DND-41 (cell line): ENCODE measurements at regions not wholly inside any gene's neighbourhood (a gene's known extent, or its start where the extent isn't known, plus 50 kb on each side); places are given as distances from the start of the nearest gene placed in this dataset.

Source experiments
- EZH2 ChIP-seq: IDR thresholded peaks from 3 replicates; pipeline ENCODE4 v1.6.1; 2012; ENCODE audit warnings: borderline replicate concordance, low read depth, mild to moderate bottlenecking, moderate library complexity, low read length, inconsistent platforms; ENCODE audit not compliant: severe bottlenecking
- TF ChIP-seq, protein P1 (sequence below): IDR thresholded peaks from 2 replicates; pipeline ENCODE4 v1.5.1; 2012; ENCODE audit warnings: borderline replicate concordance, low read length, moderate library complexity, mild to moderate bottlenecking; ENCODE audit not compliant: poor library complexity, severe bottlenecking; ENCODE audit errors: extremely low read depth

DNA sequence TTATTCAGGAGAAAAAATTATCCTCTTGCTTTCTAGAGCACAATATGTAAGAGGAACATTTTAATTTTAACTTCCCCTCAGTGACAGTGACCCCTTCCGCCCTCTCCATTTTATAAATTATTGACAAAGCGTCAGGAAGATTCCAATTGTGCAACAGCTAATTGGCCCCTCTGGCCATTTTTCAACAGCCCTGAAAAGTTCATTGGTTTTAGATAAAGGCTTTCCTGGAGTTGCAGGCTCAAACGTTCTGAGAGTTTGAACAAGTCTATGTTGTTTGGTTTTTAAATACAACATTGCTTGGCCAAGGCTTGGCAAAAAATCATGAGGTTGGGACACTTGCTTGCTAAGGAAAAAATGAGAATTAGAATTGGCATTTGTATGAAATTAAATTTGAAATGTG is 422.2 kb upstream of the ANKRD30A start:
- TF ChIP-seq, protein P1, sequence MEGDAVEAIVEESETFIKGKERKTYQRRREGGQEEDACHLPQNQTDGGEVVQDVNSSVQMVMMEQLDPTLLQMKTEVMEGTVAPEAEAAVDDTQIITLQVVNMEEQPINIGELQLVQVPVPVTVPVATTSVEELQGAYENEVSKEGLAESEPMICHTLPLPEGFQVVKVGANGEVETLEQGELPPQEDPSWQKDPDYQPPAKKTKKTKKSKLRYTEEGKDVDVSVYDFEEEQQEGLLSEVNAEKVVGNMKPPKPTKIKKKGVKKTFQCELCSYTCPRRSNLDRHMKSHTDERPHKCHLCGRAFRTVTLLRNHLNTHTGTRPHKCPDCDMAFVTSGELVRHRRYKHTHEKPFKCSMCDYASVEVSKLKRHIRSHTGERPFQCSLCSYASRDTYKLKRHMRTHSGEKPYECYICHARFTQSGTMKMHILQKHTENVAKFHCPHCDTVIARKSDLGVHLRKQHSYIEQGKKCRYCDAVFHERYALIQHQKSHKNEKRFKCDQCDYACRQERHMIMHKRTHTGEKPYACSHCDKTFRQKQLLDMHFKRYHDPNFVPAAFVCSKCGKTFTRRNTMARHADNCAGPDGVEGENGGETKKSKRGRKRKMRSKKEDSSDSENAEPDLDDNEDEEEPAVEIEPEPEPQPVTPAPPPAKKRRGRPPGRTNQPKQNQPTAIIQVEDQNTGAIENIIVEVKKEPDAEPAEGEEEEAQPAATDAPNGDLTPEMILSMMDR = no peak
- TF ChIP-seq EZH2 = no peak
